Spleen (tissue), 7 donors: ENCODE measurements at regions not wholly inside any gene's neighbourhood (a gene's known extent, or its start where the extent isn't known, plus 50 kb on each side); places are given as distances from the start of the nearest gene placed in this dataset.

Experiments used
- CTCF ChIP-seq, 11 experiments: fragments of 200-600 bp in 7 of 11; fragments of 450-650 bp in 4 of 11; sonication (generic) in 4 of 11; IDR thresholded peaks in 8 of 11; conservative IDR thresholded peaks in 3 of 11; 1 replicate in 7 of 11; 2 replicates in 4 of 11; pipeline versions ENCODE4 v1.4.0 to v1.8.0; 2016 to 2021; ENCODE audit warnings: antibody characterized with exemption in 11 of 11, inconsistent platforms in 4 of 11, mild to moderate bottlenecking in 1 of 11
- POLR2AphosphoS5 ChIP-seq, 3 donors: sonication (generic); formaldehyde crosslinking; IDR thresholded peaks; one replicate each; pipeline ENCODE4 v1.5.1; 2017; ENCODE audit warnings: antibody characterized with exemption in 3 of 3
- donor health status: DM: no; HTN: no; CAD: no; lungs with moderate emphysema.
- donor health status: DM: no; HTN: no; CAD: no.
- donor health status: DM: no; HTN: no; CAD: no.

- no peak for TF ChIP-seq POLR2AphosphoS5 (IDR thresholded peaks at IDR 0.05)
- TF ChIP-seq CTCF (IDR thresholded peaks at IDR 0.05 in 8 of 11, conservative IDR thresholded peaks at IDR 0.05 in 3 of 11) = no peak
Measured at GRCh38 chr1:217180443-217180842, 450.4 kb downstream of the GPATCH2 start.
